Erythroblast (primary cell): ENCODE measurements at regions not wholly inside any gene's neighbourhood (a gene's known extent, or its start where the extent isn't known, plus 50 kb on each side); places are given as distances from the start of the nearest gene placed in this dataset.

Source experiments
- GATA1 ChIP-seq: IDR thresholded peaks from 2 replicates; pipeline ENCODE4 v1.6.1; 2011; ENCODE audit warnings: low read depth, mild to moderate bottlenecking, control low read depth, low read length, moderate library complexity
- POLR2A ChIP-seq: IDR thresholded peaks from 2 replicates; pipeline ENCODE4 v1.6.1; 2011; ENCODE audit warnings: mild to moderate bottlenecking, low read length

DNA sequence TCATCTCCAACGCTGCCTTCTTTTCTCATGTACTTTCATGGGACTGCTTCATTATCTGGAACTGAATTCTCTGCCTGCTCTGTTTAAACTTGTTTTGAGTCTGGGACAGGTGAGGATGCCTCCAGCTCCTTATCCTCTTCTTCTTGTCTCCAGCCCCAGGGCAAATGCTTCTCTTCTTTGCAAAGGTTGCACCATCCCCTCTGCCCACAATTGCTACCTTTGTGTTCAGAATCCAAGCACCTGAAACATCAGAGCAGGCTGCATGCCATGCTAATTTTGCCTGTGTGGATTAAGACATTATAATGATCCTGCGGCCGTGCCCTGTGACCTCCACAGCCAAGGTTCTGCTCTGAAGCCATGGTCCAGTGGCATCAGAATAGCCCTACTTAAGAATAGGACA lies 309.5 kb downstream of the EPHA4 start:
- TF ChIP-seq POLR2A (no peak), GATA1 (no peak)
